ENCODE measurements at regions not wholly inside any gene's neighbourhood (a gene's known extent, or its start where the extent isn't known, plus 50 kb on each side); places are given as distances from the start of the nearest gene placed in this dataset.
"Not testable (repeated sequence)": the region's sequence is repeated elsewhere in the genome, so short reads cannot be mapped to it uniquely, and the experiment has no call there.

- H3K27ac ChIP-seq (replicated peaks): no peak overlapping the region
- no peak for TF ChIP-seq POLR2AphosphoS5 (IDR thresholded peaks at IDR 0.05; ENCODE audit: low read depth)
- TF ChIP-seq GABPA (IDR thresholded peaks at IDR 0.05; ENCODE audit: low read depth): no peak
- no peak for TF ChIP-seq CTCF (IDR thresholded peaks at IDR 0.05; ENCODE audit: insufficient read depth, low read length)
These were observed 184.8 kb upstream of the RND3 start for GRCh38 chr2:150672311-150672710.

GRCh38 chr2:150669492-150669891 lies 182.0 kb upstream of the RND3 start:
- H3K27ac ChIP-seq (replicated peaks): no peak overlapping the region
- H3K27me3 ChIP-seq (ENCODE audit: insufficient read depth, poor library complexity, severe bottlenecking): no peaks in the 10 kb centered on the region
- H3K4me3 ChIP-seq (replicated peaks; ENCODE audit: insufficient read depth, low read length): no peak overlapping the region
- no peak for TF ChIP-seq GABPA (IDR thresholded peaks at IDR 0.05; ENCODE audit: low read depth)
- no peak for TF ChIP-seq SPI1 (IDR thresholded peaks at IDR 0.05; ENCODE audit: borderline replicate concordance, low read depth)
- TF ChIP-seq POLR2AphosphoS5 (IDR thresholded peaks at IDR 0.05; ENCODE audit: low read depth): no peak
- TF ChIP-seq CTCF (IDR thresholded peaks at IDR 0.05; ENCODE audit: insufficient read depth, low read length): no peak
- DNase-seq (ENCODE audit: low read depth in 1 of 2, low spot score in 1 of 2): no peak

More at GRCh38 chr2:150672311-150672710, 184.8 kb upstream of the RND3 start:
- Histone ChIP-seq H3K27me3 (ENCODE audit: insufficient read depth, poor library complexity, severe bottlenecking) (no peaks in the 10 kb centered on the region), H3K4me3 (replicated peaks; ENCODE audit: insufficient read depth, low read length) (no peak overlapping the region)
- no peak for DNase-seq (ENCODE audit: low read depth in 1 of 2, low spot score in 1 of 2)

- H3K27me3 ChIP-seq (ENCODE audit: insufficient read depth, poor library complexity, severe bottlenecking); H3K27ac ChIP-seq (replicated peaks); H3K4me3 ChIP-seq (replicated peaks; ENCODE audit: insufficient read depth, low read length); DNase-seq (ENCODE audit: low read depth in 1 of 2, low spot score in 1 of 2): not testable (repeated sequence)
- 0 out of 2 replicates have a peak, but pooled peaks have one; percentile 36 for TF ChIP-seq SPI1 (IDR thresholded peaks at IDR 0.05; ENCODE audit: borderline replicate concordance, low read depth)
These were observed 179.6 kb upstream of the RND3 start for GRCh38 chr2:150667039-150667438.

GRCh38 chr2:150663143-150663542 lies 175.7 kb upstream of the RND3 start:
- DNase-seq (ENCODE audit: low read depth in 1 of 2, low spot score in 1 of 2): no peak
- Histone ChIP-seq H3K4me3 (replicated peaks; ENCODE audit: insufficient read depth, low read length) (no peak overlapping the region), H3K27me3 (ENCODE audit: insufficient read depth, poor library complexity, severe bottlenecking) (no peaks in the 10 kb centered on the region), H3K27ac (replicated peaks) (no peak overlapping the region)
- no peak for TF ChIP-seq GABPA (IDR thresholded peaks at IDR 0.05; ENCODE audit: low read depth)

GRCh38 chr2:150656002-150656401 lies 168.5 kb upstream of the RND3 start:
- Histone ChIP-seq H3K4me3 (replicated peaks; ENCODE audit: insufficient read depth, low read length) (no peak overlapping the region), H3K27me3 (ENCODE audit: insufficient read depth, poor library complexity, severe bottlenecking) (no peaks in the 10 kb centered on the region), H3K27ac (replicated peaks) (no peak overlapping the region)
- no peak for TF ChIP-seq SPI1 (IDR thresholded peaks at IDR 0.05; ENCODE audit: borderline replicate concordance, low read depth)
- no peak for DNase-seq (ENCODE audit: low read depth in 1 of 2, low spot score in 1 of 2)

- no peak for DNase-seq (ENCODE audit: low read depth in 1 of 2, low spot score in 1 of 2)
- Histone ChIP-seq H3K27me3 (ENCODE audit: insufficient read depth, poor library complexity, severe bottlenecking) (no peaks in the 10 kb centered on the region), H3K27ac (replicated peaks) (no peak overlapping the region), H3K4me3 (replicated peaks; ENCODE audit: insufficient read depth, low read length) (no peak overlapping the region)
- TF ChIP-seq GABPA (IDR thresholded peaks at IDR 0.05; ENCODE audit: low read depth) (no peak), SPI1 (IDR thresholded peaks at IDR 0.05; ENCODE audit: borderline replicate concordance, low read depth) (no peak), REST (IDR thresholded peaks at IDR 0.05; ENCODE audit: insufficient replicate concordance, low read depth) (no peak), POLR2AphosphoS5 (IDR thresholded peaks at IDR 0.05; ENCODE audit: low read depth) (no peak), CTCF (IDR thresholded peaks at IDR 0.05; ENCODE audit: insufficient read depth, low read length) (no peak)
These were observed 165.9 kb upstream of the RND3 start for GRCh38 chr2:150653351-150653750.
